C4-2B (cell line): ENCODE measurements at regions not wholly inside any gene's neighbourhood (a gene's known extent, or its start where the extent isn't known, plus 50 kb on each side); places are given as distances from the start of the nearest gene placed in this dataset.
"Not testable (repeated sequence)": the region's sequence is repeated elsewhere in the genome, so short reads cannot be mapped to it uniquely, and the experiment has no call there.

ENCODE experiments used
- ZFX ChIP-seq: fragments of 450-650 bp; IDR thresholded peaks from 2 replicates; pipeline ENCODE4 v1.6.1; 2017
- TF ChIP-seq, protein P1 (sequence below): fragments of 450-650 bp; conservative IDR thresholded peaks from 2 replicates; pipeline ENCODE4 v1.5.1; 2017; ENCODE audit warnings: mild to moderate bottlenecking

DNA sequence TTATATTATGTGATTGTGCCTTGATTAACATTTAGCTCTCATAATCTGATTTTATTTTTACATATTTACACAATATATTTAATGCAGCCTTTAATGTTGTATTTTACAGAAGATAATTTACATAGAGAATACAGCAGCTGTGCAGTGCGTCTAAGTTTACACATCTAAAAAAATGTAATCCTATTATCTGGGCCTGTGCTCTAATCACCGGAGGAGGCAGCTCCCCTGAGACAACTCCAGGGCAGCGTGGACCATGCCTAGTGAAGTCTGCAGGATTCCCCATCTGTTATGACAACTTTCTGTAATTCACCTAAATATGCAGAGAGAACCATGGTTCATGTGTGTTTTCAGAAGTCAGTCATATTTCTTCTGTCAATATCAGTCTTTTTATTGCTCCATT is 1149.3 kb downstream of the TMEM121 start:
- TF ChIP-seq, protein P1, sequence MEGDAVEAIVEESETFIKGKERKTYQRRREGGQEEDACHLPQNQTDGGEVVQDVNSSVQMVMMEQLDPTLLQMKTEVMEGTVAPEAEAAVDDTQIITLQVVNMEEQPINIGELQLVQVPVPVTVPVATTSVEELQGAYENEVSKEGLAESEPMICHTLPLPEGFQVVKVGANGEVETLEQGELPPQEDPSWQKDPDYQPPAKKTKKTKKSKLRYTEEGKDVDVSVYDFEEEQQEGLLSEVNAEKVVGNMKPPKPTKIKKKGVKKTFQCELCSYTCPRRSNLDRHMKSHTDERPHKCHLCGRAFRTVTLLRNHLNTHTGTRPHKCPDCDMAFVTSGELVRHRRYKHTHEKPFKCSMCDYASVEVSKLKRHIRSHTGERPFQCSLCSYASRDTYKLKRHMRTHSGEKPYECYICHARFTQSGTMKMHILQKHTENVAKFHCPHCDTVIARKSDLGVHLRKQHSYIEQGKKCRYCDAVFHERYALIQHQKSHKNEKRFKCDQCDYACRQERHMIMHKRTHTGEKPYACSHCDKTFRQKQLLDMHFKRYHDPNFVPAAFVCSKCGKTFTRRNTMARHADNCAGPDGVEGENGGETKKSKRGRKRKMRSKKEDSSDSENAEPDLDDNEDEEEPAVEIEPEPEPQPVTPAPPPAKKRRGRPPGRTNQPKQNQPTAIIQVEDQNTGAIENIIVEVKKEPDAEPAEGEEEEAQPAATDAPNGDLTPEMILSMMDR, result not testable (repeated sequence)
- TF ChIP-seq ZFX, result not testable (repeated sequence)
